HEK293T (cell line): ENCODE measurements at regions not wholly inside any gene's neighbourhood (a gene's known extent, or its start where the extent isn't known, plus 50 kb on each side); places are given as distances from the start of the nearest gene placed in this dataset.

Experiments used
- CTBP1 ChIP-seq: fragments of 450-650 bp; IDR thresholded peaks from 2 replicates; pipeline ENCODE4 v1.6.1; 2016; ENCODE audit warnings: borderline replicate concordance
- ELF4 ChIP-seq: fragments of 450-650 bp; IDR thresholded peaks from 2 replicates; pipeline ENCODE4 v1.6.1; 2017; ENCODE audit warnings: antibody characterized with exemption
- FOXA1 ChIP-seq: fragments of 450-650 bp; IDR thresholded peaks from 2 replicates; pipeline ENCODE4 v1.6.1; 2016; ENCODE audit warnings: mild to moderate bottlenecking
- FOXK2 ChIP-seq: fragments of 450-650 bp; IDR thresholded peaks from 2 replicates; pipeline ENCODE4 v1.6.1; 2016; ENCODE audit warnings: mild to moderate bottlenecking
- FOXM1 ChIP-seq: fragments of 450-650 bp; IDR thresholded peaks from 2 replicates; pipeline ENCODE4 v1.6.1; 2017; ENCODE audit warnings: mild to moderate bottlenecking, borderline replicate concordance
- HDGF ChIP-seq: fragments of 450-650 bp; IDR thresholded peaks from 2 replicates; pipeline ENCODE4 v1.6.1; 2017; ENCODE audit warnings: antibody characterized with exemption, borderline replicate concordance
- LEF1 ChIP-seq: fragments of 450-650 bp; IDR thresholded peaks from 2 replicates; pipeline ENCODE4 v1.6.1; 2017; ENCODE audit warnings: mild to moderate bottlenecking, borderline replicate concordance
- SP1 ChIP-seq: fragments of 450-650 bp; IDR thresholded peaks from 2 replicates; pipeline ENCODE4 v1.6.1; 2017
- SUZ12 ChIP-seq: fragments of 450-650 bp; IDR thresholded peaks from 2 replicates; pipeline ENCODE4 v1.6.1; 2016; ENCODE audit warnings: mild to moderate bottlenecking
- TARDBP ChIP-seq: fragments of 450-650 bp; IDR thresholded peaks from 2 replicates; pipeline ENCODE4 v1.6.1; 2016
- ZNF384 ChIP-seq: fragments of 450-650 bp; IDR thresholded peaks from 2 replicates; pipeline ENCODE4 v1.6.1; 2016
- TF ChIP-seq, protein P1 (sequence below): fragments of 450-650 bp; IDR thresholded peaks from 2 replicates; pipeline ENCODE4 v1.6.1; 2016

- TF ChIP-seq SP1: no peak
- no peak for TF ChIP-seq FOXA1
- TF ChIP-seq ELF4: no peak
- no peak for TF ChIP-seq FOXK2
- no peak for TF ChIP-seq HDGF
- TF ChIP-seq, protein P1, sequence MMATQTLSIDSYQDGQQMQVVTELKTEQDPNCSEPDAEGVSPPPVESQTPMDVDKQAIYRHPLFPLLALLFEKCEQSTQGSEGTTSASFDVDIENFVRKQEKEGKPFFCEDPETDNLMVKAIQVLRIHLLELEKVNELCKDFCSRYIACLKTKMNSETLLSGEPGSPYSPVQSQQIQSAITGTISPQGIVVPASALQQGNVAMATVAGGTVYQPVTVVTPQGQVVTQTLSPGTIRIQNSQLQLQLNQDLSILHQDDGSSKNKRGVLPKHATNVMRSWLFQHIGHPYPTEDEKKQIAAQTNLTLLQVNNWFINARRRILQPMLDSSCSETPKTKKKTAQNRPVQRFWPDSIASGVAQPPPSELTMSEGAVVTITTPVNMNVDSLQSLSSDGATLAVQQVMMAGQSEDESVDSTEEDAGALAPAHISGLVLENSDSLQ: no peak
- TF ChIP-seq SUZ12: no peak
- no peak for TF ChIP-seq LEF1
- no peak for TF ChIP-seq CTBP1
- no peak for TF ChIP-seq TARDBP
- TF ChIP-seq FOXM1: no peak
- TF ChIP-seq ZNF384: no peak
Observed at GRCh38 chr5:158478139-158478538, 619.2 kb upstream of the CLINT1 start.
